ENCODE measurements at regions not wholly inside any gene's neighbourhood (a gene's known extent, or its start where the extent isn't known, plus 50 kb on each side); places are given as distances from the start of the nearest gene placed in this dataset.
A peak's percentile ranks its signal among the peaks of the same experiment; 100 is the strongest.

- 70 to 86% methylated on average over 1 to 3 of the region's 3 CpGs for WGBS, 2 donors
- intact Hi-C loops (cut with DNase I) = no loop called here
- H3K4me1 ChIP-seq = peaks cover 3 to 15% (median 4%) of the 10 kb centered on the region in 3 donors
- no peaks in the 10 kb centered on the region for H3K36me3 ChIP-seq
- no peak overlapping the region for H3K4me3 ChIP-seq
- no peak for DNase-seq
- no peak overlapping the region for H3K27ac ChIP-seq
- TF ChIP-seq POLR2A (IDR thresholded peaks at IDR 0.05) (no peak), CTCF (IDR thresholded peaks at IDR 0.05) (no peak)
- no peaks in the 10 kb centered on the region for H3K27me3 ChIP-seq
- no peaks in the 10 kb centered on the region for H3K9me3 ChIP-seq
These were observed 85.7 kb upstream of the MBNL2 start for GRCh38 chr13:97136418-97136817.

GRCh38 chr13:97139691-97140090 is 82.4 kb upstream of the MBNL2 start:
- Histone ChIP-seq H3K27ac (no peak overlapping the region), H3K4me1 (peaks cover 4 to 40% (median 9%) of the 10 kb centered on the region in 3 donors), H3K4me3 (no peak overlapping the region), H3K36me3 (no peaks in the 10 kb centered on the region), H3K27me3 (no peaks in the 10 kb centered on the region), H3K9me3 (no peaks in the 10 kb centered on the region)
- 82 to 88% methylated on average over 3 of the region's 3 CpGs for WGBS, 2 donors
- intact Hi-C loops (cut with DNase I) = no loop called here
- TF ChIP-seq CTCF (IDR thresholded peaks at IDR 0.05) = no peak
- no peak for DNase-seq

- Histone ChIP-seq H3K4me3 (no peak overlapping the region), H3K9me3 (no peaks in the 10 kb centered on the region), H3K4me1 (peaks cover 4 to 40% (median 9%) of the 10 kb centered on the region in 3 donors), H3K36me3 (no peaks in the 10 kb centered on the region), H3K27me3 (no peaks in the 10 kb centered on the region), H3K27ac (peak overlapping the region in 1 of 4 donors; percentile 49)
- intact Hi-C loops (cut with DNase I) = no loop called here
- no peak for DNase-seq
- WGBS, 2 donors = 77 to 90% methylated on average over 6 of the region's 6 CpGs
- TF ChIP-seq POLR2A (IDR thresholded peaks at IDR 0.05) (no peak), CTCF (IDR thresholded peaks at IDR 0.05) (no peak)
These were observed 82.0 kb upstream of the MBNL2 start for GRCh38 chr13:97140131-97140530.

- intact Hi-C loops (cut with DNase I) = no loop called here
- no peak for DNase-seq
- Histone ChIP-seq H3K36me3 (no peaks in the 10 kb centered on the region), H3K27me3 (no peaks in the 10 kb centered on the region), H3K9me3 (no peaks in the 10 kb centered on the region), H3K27ac (peak overlapping the region in 2 of 4 donors; percentile 7 to 49), H3K4me1 (peaks cover 4 to 40% (median 9%) of the 10 kb centered on the region in 3 donors), H3K4me3 (no peak overlapping the region)
- TF ChIP-seq POLR2A (IDR thresholded peaks at IDR 0.05) (no peak), CTCF (IDR thresholded peaks at IDR 0.05) (no peak)
- 68 to 77% methylated on average over 3 of the region's 3 CpGs for WGBS, 2 donors
These were observed 81.5 kb upstream of the MBNL2 start for GRCh38 chr13:97140611-97141010.

- TF ChIP-seq CTCF (IDR thresholded peaks at IDR 0.05) = no peak
- TF ChIP-seq POLR2A (IDR thresholded peaks at IDR 0.05) = no peak
- H3K27me3 ChIP-seq = no peaks in the 10 kb centered on the region
- no peak for DNase-seq
- peak overlapping the region in 2 of 4 donors; percentile 49 for H3K27ac ChIP-seq
- 52 to 65% methylated on average over 3 of the region's 3 CpGs for WGBS, 2 donors
- no peak overlapping the region for H3K4me3 ChIP-seq
- no peaks in the 10 kb centered on the region for H3K36me3 ChIP-seq
- H3K9me3 ChIP-seq = no peaks in the 10 kb centered on the region
- H3K4me1 ChIP-seq = peaks cover 4 to 40% (median 9%) of the 10 kb centered on the region in 3 donors
- intact Hi-C loops (cut with DNase I) = no loop called here
These were observed 81.0 kb upstream of the MBNL2 start for GRCh38 chr13:97141097-97141496.
